GM18870 (cell line): ENCODE measurements at regions not wholly inside any gene's neighbourhood (a gene's known extent, or its start where the extent isn't known, plus 50 kb on each side); places are given as distances from the start of the nearest gene placed in this dataset.
"Not testable (repeated sequence)": the region's sequence is repeated elsewhere in the genome, so short reads cannot be mapped to it uniquely, and the experiment has no call there.

Experiments
- ATAC-seq: cut with Tn5 transposase; IDR thresholded peaks from one replicate; pipeline ENCODE4 v1.9.1; 2021; ENCODE audit warnings: moderate library complexity; ENCODE audit not compliant: unreplicated experiment

DNA sequence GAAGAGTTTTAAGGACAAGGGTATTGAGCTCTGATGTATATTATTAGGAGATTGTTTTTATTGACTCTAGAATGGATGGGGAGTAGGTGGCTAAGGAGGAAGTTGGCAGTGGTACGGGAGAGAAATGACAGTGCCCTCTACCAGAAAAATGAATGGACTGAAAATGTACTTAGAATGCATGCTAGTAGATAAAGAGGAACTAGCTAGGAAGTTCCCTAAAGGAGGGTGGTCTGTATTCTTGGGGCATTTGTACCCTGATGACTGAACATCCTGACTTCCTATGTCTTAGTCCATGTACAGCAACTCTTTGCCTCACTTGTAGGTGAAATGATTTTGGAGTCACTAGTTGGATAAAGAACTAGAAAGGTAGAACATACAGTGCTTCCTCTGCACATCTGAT lies 581.5 kb upstream of the RBFOX1 start:
- no peak for ATAC-seq

DNA sequence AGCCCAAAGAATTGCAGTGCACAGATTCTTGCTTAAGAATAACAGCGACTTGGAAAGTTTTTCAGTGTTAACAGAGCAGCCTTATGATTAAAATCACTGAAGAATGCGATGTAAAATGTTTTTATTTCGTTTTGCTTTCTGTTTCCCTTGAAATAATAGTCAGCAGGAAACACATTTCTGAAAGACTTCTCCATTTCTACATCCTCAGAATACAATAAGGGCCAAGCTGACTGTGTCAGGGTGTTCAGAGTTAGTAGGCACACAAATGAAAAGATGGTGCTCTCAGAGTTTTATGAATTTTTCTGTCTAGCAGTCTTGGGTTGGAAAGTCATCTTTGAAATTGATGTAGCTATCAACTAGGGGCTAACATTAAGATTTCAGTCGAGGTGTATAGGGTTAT lies 582.9 kb upstream of the RBFOX1 start:
- no peak for ATAC-seq

DNA sequence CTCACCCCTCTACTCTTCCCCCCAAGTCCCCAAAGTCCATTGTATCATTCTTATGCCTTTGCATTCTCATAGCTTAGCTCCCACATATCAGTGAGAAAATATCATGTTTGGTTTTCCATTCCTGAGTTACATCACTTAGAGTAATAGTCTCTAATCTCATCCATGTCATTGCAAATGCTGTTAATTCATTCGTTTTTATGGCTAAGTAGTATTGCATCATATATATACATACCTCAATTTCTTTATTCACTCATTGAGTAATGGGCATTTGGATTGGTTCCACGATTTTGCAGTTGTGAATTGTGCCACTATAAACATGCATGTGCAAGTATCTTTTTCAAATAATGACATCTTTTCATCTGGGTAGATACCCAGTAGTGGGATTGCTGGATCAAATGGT lies 596.3 kb upstream of the RBFOX1 start:
- not testable (repeated sequence) for ATAC-seq

DNA sequence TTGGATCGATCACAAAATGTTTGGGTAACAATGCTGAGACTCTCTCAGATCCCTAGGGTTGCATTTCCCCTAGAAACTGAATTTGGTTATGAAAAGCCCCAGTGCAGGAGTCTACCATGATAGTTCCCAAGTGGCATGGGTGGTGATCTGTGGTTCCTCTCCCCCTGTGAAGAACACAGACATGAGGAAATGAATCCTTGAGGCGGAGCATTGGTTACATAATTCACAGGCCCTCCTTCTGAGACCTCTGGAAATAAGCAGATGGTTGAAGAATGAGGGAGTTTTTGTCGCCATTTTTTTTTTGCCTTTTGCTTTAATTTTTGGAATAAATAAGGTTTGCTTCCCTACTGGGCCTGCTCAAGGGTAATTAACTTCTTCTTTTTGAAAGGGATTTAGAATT lies 597.0 kb upstream of the RBFOX1 start:
- no peak for ATAC-seq

DNA sequence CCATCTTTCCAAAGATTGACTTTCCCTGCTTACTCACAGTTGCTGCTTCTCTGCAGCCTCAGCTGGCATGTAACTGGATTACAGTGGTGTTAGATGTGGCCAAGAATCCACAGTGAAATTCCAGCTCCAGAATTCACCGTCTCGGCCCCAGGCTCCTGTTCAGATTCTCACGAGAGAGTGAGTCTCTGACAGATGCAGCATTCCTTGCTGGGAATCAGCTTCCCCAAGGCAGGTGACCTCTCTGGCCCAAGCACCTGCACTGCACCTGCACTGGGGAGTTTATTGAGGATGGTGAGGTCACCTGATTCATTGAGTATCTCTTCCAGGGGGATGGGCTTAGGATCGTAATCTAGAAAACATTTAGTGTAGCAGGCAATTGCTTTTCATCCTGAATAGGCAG lies 600.5 kb upstream of the RBFOX1 start:
- no peak for ATAC-seq

DNA sequence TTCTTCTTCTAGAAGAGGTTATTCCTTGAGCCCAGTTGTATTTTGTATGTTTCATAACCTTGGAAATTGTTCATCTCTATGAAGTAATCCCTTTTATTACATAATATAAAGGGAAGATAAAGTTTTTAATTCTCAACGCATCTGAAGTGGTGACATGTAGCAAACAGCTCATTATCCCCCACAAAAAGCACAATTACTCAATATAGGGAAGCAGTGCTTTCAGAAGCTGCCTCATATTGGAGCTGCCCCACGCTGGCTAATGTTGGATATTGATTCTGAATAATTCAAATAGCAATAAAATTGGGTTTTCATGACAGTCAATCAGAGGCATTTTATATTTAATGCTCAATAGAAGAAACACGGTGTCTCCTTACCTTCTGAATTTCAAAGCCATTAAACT lies 604.3 kb upstream of the RBFOX1 start:
- ATAC-seq = no peak

DNA sequence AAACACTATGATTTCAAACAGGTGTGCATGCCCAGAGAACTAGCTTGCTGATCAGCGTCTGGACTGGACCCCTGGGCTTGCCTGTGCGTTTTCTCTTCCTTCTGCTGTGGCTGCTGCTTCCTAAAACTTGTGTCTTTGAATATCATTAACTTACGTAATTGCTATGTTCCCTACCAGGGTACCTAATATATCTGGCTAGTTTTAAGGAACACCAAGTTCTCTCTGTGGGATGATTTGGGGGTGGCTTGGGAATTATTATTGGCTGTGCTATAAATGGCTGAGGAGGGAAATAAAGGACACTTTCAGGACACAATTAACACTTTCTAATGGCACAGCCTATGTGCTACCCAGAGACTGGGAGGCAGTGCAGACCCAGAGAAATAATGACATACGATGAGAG lies 606.0 kb upstream of the RBFOX1 start:
- ATAC-seq = no peak

DNA sequence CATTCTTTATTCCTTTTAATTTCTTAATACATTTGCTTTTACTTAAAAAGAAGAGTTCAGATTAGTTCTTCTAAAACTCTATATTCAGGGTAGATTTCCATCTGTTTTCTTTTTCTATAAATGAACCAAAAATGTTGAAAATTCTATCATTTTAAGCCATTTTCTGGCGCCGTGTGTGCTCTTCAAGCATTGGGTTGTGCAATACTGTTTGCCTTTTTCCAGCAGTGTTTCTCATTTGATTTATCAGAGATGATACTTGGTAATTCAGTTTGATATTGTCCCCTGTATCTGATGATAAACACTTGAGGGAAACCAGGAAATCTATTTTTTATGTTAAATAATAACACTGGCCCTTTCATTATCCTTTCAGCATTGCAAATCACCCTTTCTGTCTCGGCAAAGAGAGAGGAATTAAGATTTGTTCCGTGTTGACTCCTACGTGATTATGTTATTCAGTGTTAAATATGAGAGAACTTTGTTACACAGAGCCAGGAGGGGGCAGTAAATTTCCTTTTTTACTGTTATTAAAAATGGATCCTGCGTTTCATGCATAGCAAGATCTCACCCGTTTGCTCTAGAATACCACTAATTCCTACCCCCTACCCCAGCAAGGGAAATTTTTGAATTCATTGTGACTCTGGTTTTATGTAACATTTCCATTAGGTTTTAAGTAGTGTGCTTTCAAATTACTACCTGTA lies 606.9 kb upstream of the RBFOX1 start:
- no peak for ATAC-seq

DNA sequence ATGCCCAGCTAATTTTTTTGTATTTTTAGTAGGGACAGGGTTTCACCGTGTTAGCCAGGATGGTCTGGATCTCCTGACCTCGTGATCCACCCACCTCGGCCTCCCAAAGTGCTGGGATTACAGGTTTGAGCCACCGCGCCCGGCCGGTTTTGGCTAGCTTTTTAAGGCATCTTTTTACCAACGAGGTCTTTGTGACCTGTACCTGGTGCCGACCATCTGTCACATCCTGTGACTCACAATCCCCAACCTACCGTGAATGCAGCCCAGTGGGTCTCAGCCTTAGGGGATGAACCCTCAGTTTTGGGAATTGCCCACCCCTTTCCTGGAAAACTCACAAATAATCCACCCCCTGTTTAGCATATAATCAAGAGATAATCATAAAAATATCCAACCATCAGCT lies 607.4 kb upstream of the RBFOX1 start:
- not testable (repeated sequence) for ATAC-seq

DNA sequence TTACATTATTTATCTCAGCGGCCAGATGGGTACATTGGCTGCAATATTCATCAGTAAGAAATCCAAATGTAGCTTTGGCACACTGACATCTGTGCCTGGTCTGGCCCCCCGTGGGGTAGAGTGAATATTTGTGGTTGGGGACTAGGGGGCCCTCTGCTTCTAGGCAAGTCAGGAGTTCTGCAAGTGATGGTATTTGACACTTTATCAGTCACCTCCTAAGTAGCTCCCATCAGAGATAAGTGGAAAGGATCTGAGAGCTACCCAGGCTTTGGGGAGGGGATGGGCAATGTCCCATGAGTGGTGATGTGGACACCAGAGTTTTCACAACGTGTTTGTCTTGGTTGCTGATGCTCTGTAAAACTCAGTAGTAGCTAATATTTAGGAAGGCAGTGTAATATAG lies 609.9 kb upstream of the RBFOX1 start:
- ATAC-seq = no peak

DNA sequence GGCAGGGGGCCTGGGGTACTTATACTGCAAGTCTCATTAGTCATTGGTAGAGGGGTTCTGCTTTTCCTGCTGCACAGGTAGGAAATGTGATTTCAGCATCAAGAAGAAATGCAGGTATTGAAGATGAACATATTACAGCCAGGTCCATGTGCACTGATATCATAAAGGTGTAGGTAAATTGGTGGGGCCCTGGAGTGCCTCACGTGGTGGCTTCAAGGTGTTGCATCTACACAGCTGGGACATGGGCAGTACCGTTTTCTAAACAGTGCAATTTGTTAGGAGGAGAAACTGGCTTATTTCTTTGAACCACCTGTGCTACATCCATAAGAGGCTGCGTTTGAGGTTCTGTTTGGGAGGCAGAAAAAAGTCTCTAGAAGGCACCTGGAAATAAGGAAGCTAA lies 618.1 kb upstream of the RBFOX1 start:
- ATAC-seq = no peak

DNA sequence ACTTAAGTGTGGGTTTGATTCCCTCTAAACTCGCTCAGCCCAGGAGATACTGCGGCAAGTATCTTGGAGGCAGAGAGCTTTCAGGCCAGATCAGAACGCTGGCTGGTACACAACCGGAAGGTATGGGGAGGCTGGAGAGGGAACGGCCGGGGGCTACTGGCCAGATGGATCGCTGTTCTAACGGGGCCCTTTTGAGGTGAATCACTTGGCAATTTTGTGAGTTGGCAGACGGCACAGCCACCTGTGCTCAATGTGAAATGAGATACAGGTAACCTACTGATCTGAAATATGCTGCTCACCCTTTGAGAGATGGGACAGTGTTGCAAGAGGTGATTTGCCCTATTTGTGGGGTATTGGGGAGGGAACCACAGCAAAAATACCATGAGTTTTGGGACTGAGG lies 622.9 kb upstream of the RBFOX1 start:
- ATAC-seq = no peak

DNA sequence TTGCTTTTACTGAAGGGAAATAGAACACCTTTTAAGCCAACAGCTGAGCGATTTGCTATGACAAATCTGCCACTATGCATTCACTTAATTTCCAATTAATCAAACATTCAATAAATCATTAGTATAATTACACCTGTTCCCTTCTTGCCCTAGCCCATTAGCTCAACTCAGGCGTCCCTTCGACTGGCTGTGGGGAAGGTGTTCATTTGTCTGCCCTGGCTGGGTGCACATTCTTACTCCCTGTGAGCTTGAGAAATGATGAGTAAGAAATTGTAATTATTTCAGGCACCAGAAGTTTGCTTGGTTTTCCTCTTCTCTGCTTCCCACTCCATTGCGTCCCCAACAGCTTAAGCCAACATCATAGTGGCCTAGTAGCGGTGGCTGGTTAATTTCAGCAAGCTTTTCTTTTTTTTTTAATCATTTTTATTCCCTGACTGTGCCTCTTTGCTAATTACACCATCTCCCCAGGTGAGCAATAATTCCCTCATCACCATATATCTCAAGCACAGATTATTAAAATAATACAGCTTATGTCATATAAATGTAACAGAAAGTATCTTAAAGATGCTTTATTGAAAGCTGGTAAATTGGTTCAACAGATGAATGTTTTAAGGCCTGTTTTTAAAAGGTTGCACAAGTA lies 623.9 kb upstream of the RBFOX1 start:
- no peak for ATAC-seq

DNA sequence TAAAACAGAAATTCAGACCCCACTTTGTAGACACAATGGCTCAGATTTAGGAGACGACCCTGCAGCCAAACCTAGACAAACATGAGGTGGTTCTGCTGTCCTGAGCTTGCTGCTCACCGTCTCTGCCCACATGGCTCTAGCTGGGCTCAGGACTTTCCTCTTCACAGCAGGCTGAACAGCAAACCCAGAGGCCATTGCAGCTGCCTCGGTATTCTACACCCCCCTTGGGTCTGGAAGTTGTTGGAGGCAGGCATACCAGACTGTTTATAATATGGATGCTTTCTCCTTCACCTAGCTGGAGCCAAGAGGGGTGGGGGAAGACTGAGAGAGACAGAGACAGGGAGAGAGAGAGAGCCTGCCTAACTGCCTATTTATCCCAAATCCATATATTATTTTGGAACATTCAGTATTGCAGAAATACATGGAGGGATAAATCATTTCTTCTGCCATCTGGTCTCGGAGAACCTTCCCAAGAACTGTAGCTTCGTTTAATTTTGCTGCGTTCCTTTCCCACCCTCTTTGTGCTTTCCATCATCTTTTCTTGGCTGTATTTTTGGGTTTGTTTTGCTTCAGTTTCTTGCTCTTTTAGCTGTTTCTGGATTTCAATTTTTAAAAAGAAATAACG lies 628.2 kb upstream of the RBFOX1 start:
- ATAC-seq = no peak

DNA sequence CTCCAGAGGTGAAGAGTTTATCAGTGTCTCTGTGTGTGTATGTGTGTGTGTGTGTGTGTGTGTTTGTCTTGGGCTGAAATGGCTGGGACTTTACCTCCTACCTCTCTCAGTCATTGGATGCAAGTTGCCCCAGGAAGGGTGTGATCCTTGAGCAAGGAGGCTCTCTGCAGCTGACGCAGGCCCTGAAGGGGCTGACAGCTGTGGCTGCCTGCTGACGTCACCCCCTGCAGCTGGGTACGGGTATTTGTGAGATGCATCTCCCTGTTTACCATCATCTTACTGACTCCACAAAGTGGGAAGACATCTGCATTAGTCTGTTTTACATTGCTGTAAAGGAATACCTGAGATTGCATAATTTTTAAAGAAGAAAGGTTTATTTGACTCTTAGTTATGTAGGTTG lies 631.5 kb upstream of the RBFOX1 start:
- ATAC-seq = no peak

DNA sequence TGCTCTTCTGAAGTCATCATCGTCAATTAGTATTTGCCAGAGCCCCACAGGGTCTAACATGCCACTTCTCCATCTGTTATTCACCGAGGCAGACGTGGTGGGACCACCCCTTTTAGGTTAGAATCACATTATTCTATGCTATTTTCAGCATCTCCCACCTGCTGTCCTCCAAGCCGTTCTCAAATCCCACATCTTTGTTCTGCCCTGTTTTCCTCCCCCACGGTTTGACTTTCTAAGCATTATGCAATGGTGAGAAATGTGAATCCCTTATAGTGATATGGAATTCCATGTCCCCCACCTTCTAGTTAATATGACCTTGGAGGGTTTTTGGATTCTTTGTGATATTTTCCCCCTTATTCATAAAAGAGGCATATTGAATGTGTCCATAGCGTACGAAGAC lies 634.1 kb upstream of the RBFOX1 start:
- ATAC-seq = no peak

DNA sequence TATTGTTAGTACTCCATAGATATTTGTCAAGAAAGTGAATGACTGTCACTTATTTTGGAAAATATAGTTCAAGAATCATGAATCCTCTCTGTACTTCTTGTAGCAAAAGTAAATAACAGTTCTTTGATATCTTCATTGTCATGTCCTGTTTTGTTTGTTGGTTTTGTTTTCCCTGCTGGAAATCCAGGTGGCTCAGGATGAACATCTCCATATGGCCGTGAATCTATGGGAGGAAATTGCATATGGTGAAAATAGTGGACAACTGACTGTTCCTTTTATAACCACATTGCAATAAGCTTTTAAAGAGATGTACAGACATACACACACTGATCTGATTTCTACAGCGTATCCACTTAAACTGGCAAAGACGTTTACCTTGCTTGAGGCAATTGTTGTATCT lies 637.0 kb upstream of the RBFOX1 start:
- no peak for ATAC-seq

DNA sequence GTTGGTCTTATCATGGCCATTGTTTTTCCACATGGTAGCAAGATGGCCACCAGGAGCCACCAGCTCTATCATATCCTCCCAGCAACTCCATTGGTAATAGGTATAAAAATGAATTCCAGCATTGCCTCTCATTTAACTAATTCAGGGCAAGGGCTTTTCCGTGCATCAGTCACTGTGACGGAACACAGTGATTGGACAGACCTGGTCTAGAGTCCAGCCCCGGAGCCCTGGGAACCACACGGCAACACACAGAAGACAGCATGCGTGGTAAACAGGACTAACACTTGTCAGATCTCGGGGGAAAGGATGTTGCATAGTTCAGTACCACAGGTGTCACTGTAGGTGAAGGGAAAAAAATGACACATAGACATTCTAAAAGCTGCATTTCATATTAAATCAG lies 638.0 kb upstream of the RBFOX1 start:
- ATAC-seq = no peak

DNA sequence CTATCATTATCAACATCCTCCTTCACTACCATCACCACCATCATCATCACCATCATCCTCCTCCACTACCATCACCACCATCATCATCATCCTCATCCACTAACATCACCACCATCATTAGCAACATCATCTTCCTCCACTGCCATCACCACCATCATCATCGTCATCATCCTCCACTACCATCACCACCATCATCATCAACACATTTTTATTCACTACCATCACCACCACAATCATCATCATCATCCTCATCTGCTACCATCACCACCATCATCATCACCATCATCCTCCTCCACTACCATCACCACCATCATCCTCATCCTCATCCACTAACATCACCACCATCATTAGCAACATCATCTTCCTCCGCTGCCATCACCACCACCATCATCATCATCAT lies 639.2 kb upstream of the RBFOX1 start:
- ATAC-seq = not testable (repeated sequence)

DNA sequence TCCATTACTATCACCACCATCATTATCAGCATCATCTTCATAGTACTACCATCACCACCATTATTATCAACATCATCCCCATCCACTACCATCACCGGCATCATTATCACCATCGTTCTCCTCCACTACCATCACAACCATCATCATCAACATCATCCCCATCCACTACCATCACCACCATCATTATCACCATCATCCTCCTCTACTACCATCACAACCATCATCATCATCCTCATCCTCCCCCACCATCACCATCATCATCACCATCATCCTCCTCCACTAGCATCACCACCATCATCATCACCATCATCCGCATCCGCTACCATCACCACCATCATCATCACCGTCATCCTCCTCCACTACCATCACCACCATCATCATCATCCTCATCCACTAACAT lies 639.8 kb upstream of the RBFOX1 start:
- ATAC-seq = no peak

DNA sequence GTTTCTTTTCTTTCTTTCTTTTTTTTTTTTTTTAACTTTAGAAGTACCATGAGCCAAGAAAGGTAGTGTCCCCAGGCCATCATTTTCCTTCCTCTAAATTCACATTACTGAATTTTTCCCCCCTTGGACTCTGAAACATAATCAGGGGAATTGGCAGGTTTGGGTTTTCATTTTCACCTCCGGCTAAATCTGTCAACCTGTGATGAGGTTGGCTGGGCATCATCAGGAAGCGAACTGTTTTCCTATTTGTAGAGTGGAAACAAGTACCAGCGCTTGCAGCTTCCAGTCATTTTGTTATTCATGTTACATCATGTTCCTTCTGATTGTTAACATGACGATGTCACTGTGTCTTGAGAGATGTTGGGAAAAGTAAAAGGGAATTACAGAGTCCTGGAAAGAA lies 641.9 kb upstream of the RBFOX1 start:
- ATAC-seq = no peak

DNA sequence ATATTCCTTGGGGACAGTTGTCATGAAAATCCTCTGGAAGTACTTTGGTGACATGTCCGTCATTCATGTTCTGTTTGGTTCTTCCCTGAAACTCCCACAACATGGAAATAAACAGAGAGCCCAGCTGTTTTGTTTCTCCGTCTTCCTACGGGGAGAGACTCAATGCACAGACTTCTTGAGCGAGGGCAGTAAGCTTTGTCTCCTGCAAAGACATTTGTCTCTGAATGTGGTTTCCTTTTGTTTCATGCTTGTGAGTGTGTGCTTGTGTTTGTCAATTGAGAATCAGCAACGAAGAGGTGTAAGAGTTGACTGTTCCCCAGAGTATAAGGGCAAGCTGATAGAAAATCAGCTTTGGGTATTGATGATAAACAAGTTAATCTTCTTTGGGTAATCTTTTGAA lies 643.0 kb upstream of the RBFOX1 start:
- ATAC-seq = no peak

DNA sequence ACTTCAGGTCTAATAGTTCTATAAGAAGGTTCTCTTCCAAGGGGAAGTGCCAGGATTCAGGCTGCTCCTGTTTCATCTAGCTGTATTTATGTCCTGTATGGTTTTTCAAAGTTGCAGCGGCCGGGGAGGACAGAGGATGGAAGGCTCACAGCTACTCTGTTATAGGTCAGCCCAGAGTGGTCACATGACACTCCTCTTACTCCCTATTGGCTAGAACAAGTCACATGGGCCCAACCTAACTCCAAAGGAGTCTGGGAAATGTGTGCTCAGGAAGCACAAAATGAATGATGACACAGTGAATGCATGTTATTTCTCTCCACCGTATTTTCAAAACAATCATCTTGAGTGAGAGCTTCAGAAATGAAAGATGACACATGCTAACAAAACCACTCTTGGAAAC lies 645.1 kb upstream of the RBFOX1 start:
- ATAC-seq = no peak
